H9 (cell line): ENCODE measurements at regions not wholly inside any gene's neighbourhood (a gene's known extent, or its start where the extent isn't known, plus 50 kb on each side); places are given as distances from the start of the nearest gene placed in this dataset.

Experiments
- DNase-seq: peaks from one replicate; pipeline ENCODE4 v3.0.0-alpha.2; 2017
- H2AFZ ChIP-seq: one replicate; pipeline ENCODE4 v1.6.1; 2013; ENCODE audit warnings: mild to moderate bottlenecking, low read length, control low read depth, moderate library complexity
- H2AK5ac ChIP-seq: 2 replicates; pipeline ENCODE4 v1.6.1; 2013; ENCODE audit warnings: low read length, control low read depth, mixed read lengths; ENCODE audit not compliant: insufficient read length
- H2BK120ac ChIP-seq: one replicate; pipeline ENCODE4 v1.6.1; 2013; ENCODE audit warnings: low read depth, mild to moderate bottlenecking, low read length, control low read depth, inconsistent platforms; ENCODE audit not compliant: poor library complexity, severe bottlenecking
- H2BK12ac ChIP-seq: 2 replicates; pipeline ENCODE4 v1.6.1; 2013; ENCODE audit warnings: low read length, control low read depth, mixed read lengths, low read depth; ENCODE audit not compliant: insufficient read length
- H2BK15ac ChIP-seq: 2 replicates; pipeline ENCODE4 v1.6.1; 2013; ENCODE audit warnings: low read depth, low read length, control low read depth
- H2BK20ac ChIP-seq: one replicate; pipeline ENCODE4 v1.6.1; 2013; ENCODE audit warnings: low read depth, mild to moderate bottlenecking, low read length, control low read depth, inconsistent platforms; ENCODE audit not compliant: poor library complexity, severe bottlenecking
- H2BK5ac ChIP-seq: 2 replicates; pipeline ENCODE4 v1.6.1; 2013; ENCODE audit warnings: low read length, control low read depth, mixed read lengths; ENCODE audit not compliant: insufficient read length
- H3K14ac ChIP-seq: 2 replicates; pipeline ENCODE4 v1.6.1; 2013; ENCODE audit warnings: low read length, control low read depth; ENCODE audit not compliant: insufficient read depth
- H3K18ac ChIP-seq: 2 replicates; pipeline ENCODE4 v1.6.1; 2013; ENCODE audit warnings: low read depth, mild to moderate bottlenecking, mixed read lengths, low read length, control low read depth; ENCODE audit not compliant: insufficient read length
- H3K23ac ChIP-seq: 2 replicates; pipeline ENCODE4 v1.6.1; 2013; ENCODE audit warnings: low read length, control low read depth, mixed read lengths, low read depth; ENCODE audit not compliant: insufficient read length
- H3K23me2 ChIP-seq: 2 replicates; pipeline ENCODE4 v1.6.1; 2013; ENCODE audit warnings: low read depth, mild to moderate bottlenecking, mixed read lengths, low read length, control low read depth; ENCODE audit not compliant: insufficient read length, poor library complexity, severe bottlenecking
- H3K27ac ChIP-seq: 2 replicates; pipeline ENCODE4 v1.5.1; 2013; ENCODE audit warnings: low read length, control low read depth, mixed read lengths, low read depth; ENCODE audit not compliant: insufficient read length
- H3K27me3 ChIP-seq: 2 replicates; pipeline ENCODE4 v1.6.1; 2013; ENCODE audit warnings: low read length, control low read depth, inconsistent platforms; ENCODE audit not compliant: insufficient read depth
- H3K4ac ChIP-seq: 2 replicates; pipeline ENCODE4 v1.6.1; 2013; ENCODE audit warnings: low read depth, mild to moderate bottlenecking, control low read depth, inconsistent platforms, low read length, moderate library complexity
- H3K4me1 ChIP-seq: 2 replicates; pipeline ENCODE4 v1.6.1; 2013; ENCODE audit warnings: low read length, control low read depth, inconsistent platforms; ENCODE audit not compliant: insufficient read depth
- H3K4me2 ChIP-seq: 2 replicates; pipeline ENCODE4 v1.6.1; 2013; ENCODE audit warnings: low read length, control low read depth, mixed read lengths; ENCODE audit not compliant: insufficient read length, insufficient read depth
- H3K56ac ChIP-seq: 2 replicates; pipeline ENCODE4 v1.6.1; 2013; ENCODE audit warnings: low read depth, mild to moderate bottlenecking, mixed read lengths, low read length, control low read depth; ENCODE audit not compliant: insufficient read length
- H3K79me1 ChIP-seq: 2 replicates; pipeline ENCODE4 v1.6.1; 2013; ENCODE audit warnings: low read depth, mild to moderate bottlenecking, moderate library complexity, low read length, control low read depth, inconsistent platforms; ENCODE audit not compliant: insufficient read depth, poor library complexity, severe bottlenecking
- H3K79me2 ChIP-seq: 2 replicates; pipeline ENCODE4 v1.6.1; 2013; ENCODE audit warnings: low read length, control low read depth, inconsistent platforms; ENCODE audit not compliant: insufficient read depth
- H3K9ac ChIP-seq: 2 replicates; pipeline ENCODE4 v1.6.1; 2013; ENCODE audit warnings: low read length, control low read depth, mixed read lengths; ENCODE audit not compliant: insufficient read length; ENCODE audit errors: extremely low read depth
- H3K9me3 ChIP-seq: one replicate; pipeline ENCODE4 v1.6.1; 2013; ENCODE audit warnings: low read depth, low read length, inconsistent platforms; ENCODE audit not compliant: control insufficient read depth
- H3T11ph ChIP-seq: one replicate; pipeline ENCODE4 v1.6.1; 2013; ENCODE audit warnings: mild to moderate bottlenecking, low read length, control low read depth, inconsistent platforms
- H4K20me1 ChIP-seq: one replicate; pipeline ENCODE4 v1.6.1; 2013; ENCODE audit not compliant: control insufficient read depth, insufficient read length, insufficient read depth
- H4K5ac ChIP-seq: 2 replicates; pipeline ENCODE4 v1.6.1; 2013; ENCODE audit warnings: low read depth, mild to moderate bottlenecking, mixed read lengths, low read length, control low read depth; ENCODE audit not compliant: insufficient read length
- H4K8ac ChIP-seq: replicated peaks from 2 replicates; pipeline ENCODE4 v1.6.1; 2013; ENCODE audit warnings: low read length, control low read depth, mixed read lengths, low read depth; ENCODE audit not compliant: insufficient read length
- H4K91ac ChIP-seq: 2 replicates; pipeline ENCODE4 v1.6.1; 2013; ENCODE audit warnings: low read depth, mild to moderate bottlenecking, moderate library complexity, mixed read lengths, low read length, control low read depth; ENCODE audit not compliant: insufficient read length
- H3K27ac Mint-ChIP-seq, 3 experiments: 2 replicates in 2 of 3; 3 replicates in 1 of 3; pipeline ENCODE4 v1.8.0; 2020 to 2021; ENCODE audit warnings: mixed read lengths in 3 of 3, mild to moderate bottlenecking in 1 of 3, moderate library complexity in 1 of 3
- H3K27me3 Mint-ChIP-seq: 2 replicates; pipeline ENCODE4 v1.8.0; 2021; ENCODE audit warnings: low read depth, mild to moderate bottlenecking, moderate library complexity, mixed read lengths
- H3K36me3 Mint-ChIP-seq, 3 experiments: 2 replicates in 2 of 3; 3 replicates in 1 of 3; pipeline ENCODE4 v1.8.0; 2020 to 2021; ENCODE audit warnings: low read depth in 3 of 3, mixed read lengths in 3 of 3; ENCODE audit not compliant: insufficient read depth in 1 of 3
- H3K4me1 Mint-ChIP-seq, 2 experiments: 2 replicates each; pipeline ENCODE4 v1.8.0; 2020; ENCODE audit warnings: mixed read lengths in 2 of 2
- H3K4me3 Mint-ChIP-seq, 2 experiments: 2 replicates in 1 of 2; 3 replicates in 1 of 2; pipeline ENCODE4 v1.8.0; 2020 to 2021; ENCODE audit warnings: mild to moderate bottlenecking in 2 of 2, mixed read lengths in 2 of 2, moderate library complexity in 1 of 2
- H3K9me3 Mint-ChIP-seq, 2 experiments: 2 replicates in 1 of 2; 3 replicates in 1 of 2; pipeline ENCODE4 v1.8.0; 2020; ENCODE audit warnings: mild to moderate bottlenecking in 2 of 2, mixed read lengths in 2 of 2, moderate library complexity in 1 of 2
- WGBS: extraction: QIAGEN DNeasy Blood & Tissue Kit; methylation state at CpG from one replicate; pipeline ENCODE4 v1.1.7; 2013; ENCODE audit warnings: missing lambda C conversion rate, low lambda C conversion rate, mixed read lengths; ENCODE audit not compliant: insufficient read length; ENCODE audit errors: extremely low coverage; 5-methylcytosine and 5-hydroxymethylcytosine counted together
- TF ChIP-seq, protein P1 (sequence below): fragments of 200-600 bp; sonication (generic); conservative IDR thresholded peaks from 3 replicates; pipeline ENCODE4 v1.8.0; 2021; ENCODE audit warnings: antibody characterized with exemption, mild to moderate bottlenecking

DNA sequence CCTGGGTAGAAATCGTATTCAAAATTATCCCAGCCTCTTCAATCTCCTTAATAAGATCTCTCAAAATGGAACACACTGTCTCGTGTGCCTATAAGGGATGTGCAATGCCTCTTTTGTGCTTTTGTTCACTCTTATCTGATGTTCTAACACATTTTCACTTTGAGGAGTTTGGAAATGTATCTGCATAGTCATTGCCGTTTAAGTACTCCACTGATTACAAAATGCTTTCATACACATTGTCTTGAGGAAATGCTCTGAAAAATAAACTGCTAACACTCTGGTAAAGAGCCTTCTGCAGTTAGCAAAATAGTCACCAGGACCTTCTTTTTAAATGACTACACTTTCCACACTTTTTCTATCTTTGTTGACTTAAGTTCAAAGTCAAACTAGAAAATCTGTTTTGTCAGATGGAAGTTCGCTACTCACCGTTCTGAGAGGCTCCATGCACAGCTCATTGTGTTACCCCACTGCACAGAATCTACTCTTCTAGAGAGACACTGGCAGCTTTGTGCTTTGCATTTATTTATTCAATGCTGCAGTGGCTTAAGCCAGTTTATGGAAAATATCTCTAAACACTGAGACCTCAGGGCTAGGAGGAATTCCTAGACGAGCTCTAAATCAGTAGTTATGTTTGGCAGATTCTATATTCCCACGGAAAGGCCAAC lies 159.0 kb downstream of the CHIC2 start:
- no peaks in the 10 kb centered on the region for H3K79me1 ChIP-seq
- H3K27ac Mint-ChIP-seq, result no peak overlapping the region
- H3K27ac ChIP-seq, result no peak overlapping the region
- H3T11ph ChIP-seq, result no peak overlapping the region
- no CpG with 5 or more reads among the region's 7 CpGs for WGBS
- no peaks in the 10 kb centered on the region for H4K20me1 ChIP-seq
- H3K23me2 ChIP-seq, result no peaks in the 10 kb centered on the region
- H3K4me1 ChIP-seq, result peaks cover 5% of the 10 kb centered on the region
- no peak overlapping the region for H4K91ac ChIP-seq
- no peak overlapping the region for H2AFZ ChIP-seq
- no peak overlapping the region for H2BK120ac ChIP-seq
- H3K4ac ChIP-seq, result no peak overlapping the region
- no peak overlapping the region for H3K9ac ChIP-seq
- H2BK5ac ChIP-seq, result no peak overlapping the region
- H3K23ac ChIP-seq, result no peak overlapping the region
- no peak overlapping the region for H3K14ac ChIP-seq
- H2BK15ac ChIP-seq, result no peak overlapping the region
- no peaks in the 10 kb centered on the region for H3K9me3 Mint-ChIP-seq
- H3K56ac ChIP-seq, result no peak overlapping the region
- H3K27me3 Mint-ChIP-seq, result peaks cover 53% of the 10 kb centered on the region
- H2BK20ac ChIP-seq, result no peak overlapping the region
- H3K4me2 ChIP-seq, result peak overlapping the region; percentile 19
- no peak overlapping the region for H3K4me3 Mint-ChIP-seq
- no peaks in the 10 kb centered on the region; the same call in 1 of the 2 replicates for H3K27me3 ChIP-seq
- H2AK5ac ChIP-seq, result no peak overlapping the region
- no peaks in the 10 kb centered on the region for H3K79me2 ChIP-seq
- H3K4me1 Mint-ChIP-seq, result peaks cover 15 to 23% of the 10 kb centered on the region in 2 experiments
- no peak overlapping the region for H4K8ac ChIP-seq
- no peak overlapping the region for H3K18ac ChIP-seq
- H3K36me3 Mint-ChIP-seq, result no peaks in the 10 kb centered on the region
- no peak overlapping the region for H2BK12ac ChIP-seq
- no peak for DNase-seq
- TF ChIP-seq, protein P1, sequence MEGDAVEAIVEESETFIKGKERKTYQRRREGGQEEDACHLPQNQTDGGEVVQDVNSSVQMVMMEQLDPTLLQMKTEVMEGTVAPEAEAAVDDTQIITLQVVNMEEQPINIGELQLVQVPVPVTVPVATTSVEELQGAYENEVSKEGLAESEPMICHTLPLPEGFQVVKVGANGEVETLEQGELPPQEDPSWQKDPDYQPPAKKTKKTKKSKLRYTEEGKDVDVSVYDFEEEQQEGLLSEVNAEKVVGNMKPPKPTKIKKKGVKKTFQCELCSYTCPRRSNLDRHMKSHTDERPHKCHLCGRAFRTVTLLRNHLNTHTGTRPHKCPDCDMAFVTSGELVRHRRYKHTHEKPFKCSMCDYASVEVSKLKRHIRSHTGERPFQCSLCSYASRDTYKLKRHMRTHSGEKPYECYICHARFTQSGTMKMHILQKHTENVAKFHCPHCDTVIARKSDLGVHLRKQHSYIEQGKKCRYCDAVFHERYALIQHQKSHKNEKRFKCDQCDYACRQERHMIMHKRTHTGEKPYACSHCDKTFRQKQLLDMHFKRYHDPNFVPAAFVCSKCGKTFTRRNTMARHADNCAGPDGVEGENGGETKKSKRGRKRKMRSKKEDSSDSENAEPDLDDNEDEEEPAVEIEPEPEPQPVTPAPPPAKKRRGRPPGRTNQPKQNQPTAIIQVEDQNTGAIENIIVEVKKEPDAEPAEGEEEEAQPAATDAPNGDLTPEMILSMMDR, result no peak
- H3K9me3 ChIP-seq, result no peaks in the 10 kb centered on the region
- H4K5ac ChIP-seq, result no peak overlapping the region
